Memory B cell (primary cell): ENCODE measurements at regions not wholly inside any gene's neighbourhood (a gene's known extent, or its start where the extent isn't known, plus 50 kb on each side); places are given as distances from the start of the nearest gene placed in this dataset.

Source experiments
- ATAC-seq: fragments of 150-1000 bp; cut with Tn5 transposase; 2 replicates; pipeline ENCODE4 v1.10.0; 2021; ENCODE audit warnings: low read depth, mild to moderate bottlenecking, moderate library complexity
- DNase-seq, 2 donors: peaks; one replicate each; pipeline ENCODE4 v3.0.0; 2022; ENCODE audit warnings: low spot score in 2 of 2
- H3K27ac Mint-ChIP-seq: one replicate; pipeline ENCODE4 v1.8.0; 2022; ENCODE audit warnings: mild to moderate bottlenecking, moderate library complexity, mixed read lengths
- H3K27me3 Mint-ChIP-seq: one replicate; pipeline ENCODE4 v1.8.0; 2022; ENCODE audit warnings: mixed read lengths
- H3K36me3 Mint-ChIP-seq: one replicate; pipeline ENCODE4 v1.8.0; 2022; ENCODE audit warnings: mild to moderate bottlenecking, mixed read lengths
- H3K4me1 Mint-ChIP-seq: one replicate; pipeline ENCODE4 v1.8.0; 2022; ENCODE audit warnings: mixed read lengths
- H3K4me3 Mint-ChIP-seq: one replicate; pipeline ENCODE4 v1.8.0; 2022; ENCODE audit warnings: mild to moderate bottlenecking, moderate library complexity, mixed read lengths
- H3K9me3 Mint-ChIP-seq: one replicate; pipeline ENCODE4 v1.8.0; 2022; ENCODE audit warnings: mixed read lengths

DNA sequence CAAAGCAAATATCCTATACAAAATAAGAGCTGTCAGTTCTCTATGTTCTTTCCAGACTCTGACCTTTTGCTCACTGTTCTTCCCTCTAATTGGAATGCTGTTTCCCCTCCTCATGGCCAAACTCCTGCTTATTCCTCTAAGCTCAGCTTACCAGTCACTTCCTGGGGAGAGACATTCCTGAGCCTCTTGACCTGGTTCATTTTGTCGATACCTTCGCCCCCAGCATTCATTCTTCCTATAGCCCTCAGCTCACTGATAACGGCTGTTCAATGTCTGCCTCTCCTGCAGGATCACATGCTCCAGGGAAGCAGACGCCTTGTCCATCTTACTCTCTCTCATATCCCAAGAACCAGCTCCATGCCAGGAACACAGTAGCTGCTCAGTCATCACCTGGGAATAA is 431.0 kb downstream of the MED13L start:
- no peak for DNase-seq
- no peak for ATAC-seq
- Mint-ChIP-seq H3K9me3 (peaks cover 5% of the 10 kb centered on the region), H3K27me3 (peaks cover 8% of the 10 kb centered on the region), H3K36me3 (no peaks in the 10 kb centered on the region), H3K4me3 (no peak overlapping the region), H3K4me1 (no peaks in the 10 kb centered on the region), H3K27ac (no peak overlapping the region)

DNA sequence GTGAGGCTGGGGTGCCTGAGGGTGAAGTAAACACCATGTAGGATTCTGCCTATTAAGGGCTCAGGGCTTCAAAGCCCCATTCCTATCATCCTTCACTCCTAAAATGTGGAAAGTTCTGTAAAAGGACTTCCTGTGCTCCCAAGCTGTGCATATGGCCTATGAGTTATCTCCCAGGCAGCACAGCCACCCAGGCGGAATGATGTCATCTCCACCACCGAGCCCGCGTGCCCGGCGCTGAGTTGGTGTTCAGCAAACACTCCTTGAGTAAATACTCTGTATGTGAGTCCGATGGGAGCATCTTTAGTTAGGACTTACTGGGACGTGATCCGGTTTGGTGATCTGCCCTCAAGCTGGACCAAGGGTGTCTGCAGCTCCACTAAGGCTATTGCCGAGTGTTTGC is 437.3 kb downstream of the MED13L start:
- Mint-ChIP-seq H3K4me1 (no peaks in the 10 kb centered on the region), H3K36me3 (no peaks in the 10 kb centered on the region), H3K9me3 (peaks cover 2% of the 10 kb centered on the region), H3K27me3 (peaks cover 4% of the 10 kb centered on the region), H3K27ac (no peak overlapping the region), H3K4me3 (no peak overlapping the region)
- ATAC-seq (no peak), DNase-seq (no peak)

DNA sequence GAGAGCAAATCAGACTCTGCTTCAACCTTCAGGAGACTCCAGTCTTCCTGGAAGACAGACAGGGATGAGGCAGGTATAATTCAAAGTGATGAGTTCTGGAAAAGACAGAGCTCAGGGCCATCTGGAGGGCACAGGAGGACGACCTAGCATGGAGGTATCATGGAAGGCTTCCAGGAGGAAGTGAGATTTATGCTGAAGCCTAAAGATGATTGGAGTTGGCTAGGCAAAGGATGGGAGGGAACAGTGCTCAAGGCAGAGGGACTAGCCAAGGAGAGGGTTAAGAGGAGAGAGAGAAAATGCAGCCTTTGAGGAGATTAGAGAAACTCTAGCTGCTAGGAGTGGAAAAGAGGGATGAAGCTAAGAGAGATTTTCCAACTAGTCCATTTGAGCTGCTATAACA is 438.5 kb downstream of the MED13L start:
- Mint-ChIP-seq H3K36me3 (no peaks in the 10 kb centered on the region), H3K4me1 (no peaks in the 10 kb centered on the region), H3K27ac (no peak overlapping the region), H3K27me3 (no peaks in the 10 kb centered on the region), H3K4me3 (no peak overlapping the region), H3K9me3 (peaks cover 2% of the 10 kb centered on the region)
- DNase-seq (no peak), ATAC-seq (no peak)

DNA sequence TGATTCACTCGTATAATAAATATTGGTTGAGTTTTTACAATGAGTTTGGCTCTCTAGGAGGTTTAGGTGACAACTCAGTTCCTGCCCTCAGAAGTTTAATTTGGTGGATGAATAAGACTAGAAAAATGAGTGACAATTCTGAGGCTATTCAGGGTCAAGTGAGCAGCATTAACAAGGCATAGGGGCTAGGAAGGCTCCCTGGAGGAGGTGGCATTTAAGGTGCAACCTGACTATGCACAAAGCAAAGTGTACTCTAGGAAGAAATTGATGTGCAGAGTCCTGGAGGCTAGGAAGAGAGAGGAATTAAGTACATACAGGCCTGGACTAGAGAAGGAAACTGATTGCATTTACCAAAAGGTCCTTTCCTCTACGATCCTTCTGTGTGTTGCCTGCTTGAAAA is 440.3 kb downstream of the MED13L start:
- no peaks in the 10 kb centered on the region for H3K27me3 Mint-ChIP-seq
- H3K4me1 Mint-ChIP-seq = no peaks in the 10 kb centered on the region
- DNase-seq (no peak), ATAC-seq (no peak)
- H3K4me3 Mint-ChIP-seq = no peak overlapping the region
- no peak overlapping the region for H3K27ac Mint-ChIP-seq
- H3K36me3 Mint-ChIP-seq = no peaks in the 10 kb centered on the region
- peaks cover 2% of the 10 kb centered on the region for H3K9me3 Mint-ChIP-seq

DNA sequence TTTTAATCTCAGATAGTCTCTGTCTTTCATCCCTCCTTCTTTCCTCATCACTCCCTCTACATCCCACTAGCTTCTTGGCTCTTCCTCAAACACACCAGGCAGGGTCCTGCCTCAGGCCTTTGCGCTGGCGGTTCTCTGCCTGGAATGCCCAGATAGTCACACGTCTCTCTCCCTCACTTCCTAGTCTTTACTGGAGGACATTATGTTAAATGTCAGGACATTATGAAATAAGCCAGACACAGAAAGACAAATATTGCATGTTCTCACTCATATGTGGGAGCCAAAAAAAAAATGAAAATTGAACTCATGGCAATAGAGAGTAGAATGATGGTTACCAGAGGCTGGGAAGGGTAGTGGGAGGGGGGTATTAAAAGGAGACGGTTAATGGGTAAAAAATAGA is 442.0 kb downstream of the MED13L start:
- Mint-ChIP-seq H3K4me3 (no peak overlapping the region), H3K27ac (no peak overlapping the region), H3K27me3 (no peaks in the 10 kb centered on the region), H3K9me3 (peaks cover 2% of the 10 kb centered on the region), H3K36me3 (no peaks in the 10 kb centered on the region), H3K4me1 (no peaks in the 10 kb centered on the region)
- DNase-seq (no peak), ATAC-seq (no peak)

DNA sequence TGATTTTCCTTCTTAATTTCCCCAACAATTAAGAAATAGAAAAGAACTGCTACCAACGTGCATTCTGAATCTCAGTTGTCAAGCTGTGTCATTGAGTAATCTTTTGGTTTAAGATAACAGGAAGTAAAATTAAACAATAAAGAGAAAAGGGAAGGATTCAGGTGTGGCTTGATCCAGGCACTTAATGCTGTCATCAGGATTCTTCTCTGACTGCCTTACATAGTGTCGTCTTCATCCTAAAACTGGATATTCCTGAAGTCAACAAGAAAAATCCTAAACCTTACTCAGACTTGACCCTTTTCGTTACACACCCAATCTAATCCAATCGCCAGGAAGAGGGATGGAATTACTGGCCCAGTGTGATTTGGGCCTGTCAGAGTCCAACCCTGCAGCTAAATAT is 443.8 kb downstream of the MED13L start:
- H3K27ac Mint-ChIP-seq = no peak overlapping the region
- no peak overlapping the region for H3K4me3 Mint-ChIP-seq
- peaks cover 2% of the 10 kb centered on the region for H3K27me3 Mint-ChIP-seq
- ATAC-seq (no peak), DNase-seq (no peak)
- no peaks in the 10 kb centered on the region for H3K36me3 Mint-ChIP-seq
- peaks cover 2% of the 10 kb centered on the region for H3K9me3 Mint-ChIP-seq
- H3K4me1 Mint-ChIP-seq = no peaks in the 10 kb centered on the region

DNA sequence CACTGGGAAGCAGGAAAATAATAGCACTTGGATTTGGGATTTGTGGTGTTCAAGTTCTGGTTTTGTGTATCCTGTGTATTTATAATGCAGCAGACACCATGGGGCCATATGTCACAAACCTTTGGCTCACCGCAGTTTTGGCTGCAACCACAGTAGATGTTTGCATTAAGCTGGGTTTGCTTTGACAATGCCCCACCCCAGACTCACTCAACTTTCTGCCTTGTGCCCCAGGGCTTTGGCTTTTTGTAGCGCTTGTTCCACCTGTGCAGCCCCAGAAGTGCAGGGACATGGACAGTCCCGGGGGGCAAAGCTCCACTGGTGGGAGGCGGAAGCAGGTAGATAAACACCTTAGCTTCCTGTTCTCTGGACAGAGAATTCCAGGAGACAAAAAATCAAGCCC is 446.9 kb downstream of the MED13L start:
- peaks cover 3% of the 10 kb centered on the region for H3K27me3 Mint-ChIP-seq
- no peak overlapping the region for H3K4me3 Mint-ChIP-seq
- H3K36me3 Mint-ChIP-seq = peaks cover 2% of the 10 kb centered on the region
- no peak for DNase-seq
- no peak for ATAC-seq
- peaks cover 8% of the 10 kb centered on the region for H3K9me3 Mint-ChIP-seq
- no peak overlapping the region for H3K27ac Mint-ChIP-seq
- H3K4me1 Mint-ChIP-seq = no peaks in the 10 kb centered on the region

DNA sequence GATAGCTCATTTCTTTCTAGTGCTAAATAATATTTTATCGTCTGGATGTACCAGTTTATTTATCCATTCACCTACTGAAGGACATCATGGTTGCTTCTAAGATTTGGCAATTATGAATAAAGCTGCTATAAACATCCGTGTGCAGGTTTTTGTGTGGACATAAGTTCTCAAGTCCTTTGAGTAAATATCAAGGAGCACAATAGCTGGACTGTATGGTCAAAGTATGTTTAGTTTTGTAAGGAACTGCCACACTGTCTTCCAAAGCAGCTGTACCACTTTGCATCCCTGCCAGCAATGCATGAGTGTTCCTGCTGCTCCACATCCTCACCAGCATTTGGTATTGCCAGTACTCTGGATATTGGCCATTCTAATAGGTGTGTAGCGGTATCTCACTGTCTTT is 447.4 kb downstream of the MED13L start:
- Mint-ChIP-seq H3K27ac (no peak overlapping the region), H3K9me3 (peaks cover 8% of the 10 kb centered on the region), H3K36me3 (peaks cover 2% of the 10 kb centered on the region), H3K27me3 (peaks cover 3% of the 10 kb centered on the region), H3K4me3 (no peak overlapping the region), H3K4me1 (no peaks in the 10 kb centered on the region)
- no peak for DNase-seq
- no peak for ATAC-seq

DNA sequence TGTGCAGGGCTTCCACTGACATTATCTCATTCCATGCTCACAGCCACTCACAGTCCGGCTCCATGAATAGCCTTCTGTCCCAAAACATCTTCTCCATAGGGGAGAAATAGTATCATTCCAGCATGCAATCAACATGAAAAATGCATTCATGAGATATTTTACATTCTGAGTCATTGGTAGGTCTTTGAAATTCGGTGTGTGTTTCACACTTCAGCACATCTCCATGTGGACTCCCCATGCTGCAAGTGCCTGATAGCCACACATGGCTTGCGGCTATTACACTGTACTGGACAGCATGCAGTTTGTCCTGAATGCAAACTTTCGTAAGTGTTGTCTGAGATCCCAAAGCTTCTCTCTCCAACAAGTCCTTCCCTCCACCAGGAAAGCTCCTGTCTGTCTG is 449.3 kb downstream of the MED13L start:
- Mint-ChIP-seq H3K4me3 (no peak overlapping the region), H3K4me1 (no peaks in the 10 kb centered on the region), H3K36me3 (peaks cover 2% of the 10 kb centered on the region), H3K9me3 (peaks cover 8% of the 10 kb centered on the region), H3K27ac (no peak overlapping the region), H3K27me3 (peaks cover 5% of the 10 kb centered on the region)
- DNase-seq = no peak
- no peak for ATAC-seq

DNA sequence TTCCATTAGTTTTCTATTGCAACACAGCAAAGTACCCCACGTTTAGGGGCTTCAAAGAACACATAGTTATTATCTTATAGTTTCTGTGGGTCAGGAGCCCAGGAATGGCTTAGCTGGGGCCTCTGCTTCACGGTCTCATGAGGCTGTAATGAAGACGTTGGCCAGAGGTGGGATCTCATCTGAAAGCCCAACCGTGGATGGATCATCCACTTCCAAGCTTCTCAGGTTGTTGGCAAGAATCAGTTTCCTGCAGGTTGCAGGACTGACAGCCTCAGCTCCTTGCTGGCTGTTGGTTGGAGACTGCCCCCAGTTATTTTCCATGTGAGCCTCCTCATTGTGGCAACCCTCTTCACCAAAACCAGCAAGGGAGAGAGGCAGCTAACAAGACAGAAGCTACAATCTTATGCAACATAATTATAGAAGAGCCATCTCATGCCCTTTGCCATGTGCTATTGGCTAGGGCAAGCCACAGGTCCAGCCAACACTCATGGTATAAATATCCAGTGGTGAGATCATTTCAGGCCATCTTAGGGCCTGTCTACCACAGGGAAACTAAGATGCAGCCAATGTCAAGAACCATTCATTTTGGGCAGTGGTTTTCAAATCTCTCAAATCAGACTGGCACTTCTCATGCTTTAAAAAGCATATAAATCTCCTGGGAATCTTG is 452.4 kb downstream of the MED13L start:
- DNase-seq (no peak), ATAC-seq (no peak)
- Mint-ChIP-seq H3K27ac (no peak overlapping the region), H3K9me3 (peaks cover 8% of the 10 kb centered on the region), H3K27me3 (peaks cover 5% of the 10 kb centered on the region), H3K4me3 (no peak overlapping the region), H3K4me1 (no peaks in the 10 kb centered on the region), H3K36me3 (peaks cover 2% of the 10 kb centered on the region)

DNA sequence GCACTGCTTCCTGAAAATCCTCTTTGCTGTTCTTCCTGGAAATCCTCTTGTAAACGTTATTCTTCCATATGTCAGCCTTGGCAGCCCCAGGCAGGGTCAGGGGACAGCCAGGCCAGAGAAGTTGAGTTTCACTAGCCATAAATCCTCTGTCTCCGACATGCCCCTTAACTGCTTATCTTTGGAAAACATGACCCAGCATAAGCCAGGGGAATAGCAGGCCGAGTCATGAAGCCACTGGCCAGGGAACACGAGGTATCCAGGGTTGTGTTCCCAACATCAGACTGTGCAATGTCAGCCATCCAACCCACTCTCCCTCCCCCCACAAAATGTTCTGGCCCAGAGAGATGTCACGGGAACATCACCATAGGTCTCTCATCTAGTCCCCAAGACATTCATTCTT is 453.9 kb downstream of the MED13L start:
- DNase-seq (no peak), ATAC-seq (no peak)
- no peak overlapping the region for H3K27ac Mint-ChIP-seq
- H3K27me3 Mint-ChIP-seq = peaks cover 4% of the 10 kb centered on the region
- peaks cover 2% of the 10 kb centered on the region for H3K36me3 Mint-ChIP-seq
- H3K4me1 Mint-ChIP-seq = no peaks in the 10 kb centered on the region
- no peak overlapping the region for H3K4me3 Mint-ChIP-seq
- peaks cover 6% of the 10 kb centered on the region for H3K9me3 Mint-ChIP-seq

DNA sequence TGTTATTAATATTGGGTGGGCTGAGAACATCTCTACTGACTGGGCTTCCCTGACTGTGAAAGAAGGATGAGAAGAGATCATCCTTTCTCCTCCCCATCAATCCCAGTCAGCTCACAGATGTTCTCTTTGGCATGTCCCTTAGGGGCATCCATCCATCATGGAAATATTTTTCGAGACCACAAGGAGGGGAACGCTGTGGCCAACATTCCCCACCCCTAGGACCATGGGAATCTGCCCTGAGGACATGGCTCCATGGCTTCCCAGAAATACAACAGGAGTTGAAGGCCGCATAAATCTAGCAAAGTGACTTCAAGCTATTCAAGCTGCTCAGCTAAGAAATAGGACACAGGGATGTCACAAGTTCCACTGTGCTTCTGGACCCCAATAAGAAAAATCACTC is 456.8 kb downstream of the MED13L start:
- H3K27me3 Mint-ChIP-seq = peaks cover 2% of the 10 kb centered on the region

DNA sequence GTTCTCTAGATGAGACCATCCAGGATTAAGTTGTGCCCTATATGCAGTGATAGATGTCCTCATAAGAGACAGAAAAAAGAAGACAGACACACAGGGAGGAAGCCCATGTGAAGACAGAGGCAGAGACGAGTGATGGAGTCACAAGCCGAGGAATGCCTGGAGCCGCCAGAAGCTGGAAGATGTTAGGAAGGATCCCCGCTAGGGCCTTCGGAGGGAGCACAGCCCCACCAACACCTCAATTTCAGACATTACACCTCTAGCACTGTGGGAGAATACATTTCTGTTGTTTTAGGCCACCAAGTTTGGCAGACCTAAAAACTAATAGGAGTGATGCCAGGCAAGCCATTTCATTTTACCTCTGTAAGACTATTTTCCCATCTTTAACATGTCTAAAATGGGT is 458.5 kb downstream of the MED13L start:
- no peak overlapping the region for H3K4me3 Mint-ChIP-seq
- ATAC-seq = no peak
- no peak for DNase-seq
- H3K27ac Mint-ChIP-seq = no peak overlapping the region
- no peaks in the 10 kb centered on the region for H3K4me1 Mint-ChIP-seq
- no peaks in the 10 kb centered on the region for H3K36me3 Mint-ChIP-seq
- H3K9me3 Mint-ChIP-seq = no peaks in the 10 kb centered on the region
- H3K27me3 Mint-ChIP-seq = peaks cover 2% of the 10 kb centered on the region

More for the DNA sequence above, 456.8 kb downstream of the MED13L start:
- no peak overlapping the region for H3K4me3 Mint-ChIP-seq
- no peak overlapping the region for H3K27ac Mint-ChIP-seq
- DNase-seq (no peak), ATAC-seq (no peak)
- no peaks in the 10 kb centered on the region for H3K4me1 Mint-ChIP-seq
- no peaks in the 10 kb centered on the region for H3K9me3 Mint-ChIP-seq
- no peaks in the 10 kb centered on the region for H3K36me3 Mint-ChIP-seq

DNA sequence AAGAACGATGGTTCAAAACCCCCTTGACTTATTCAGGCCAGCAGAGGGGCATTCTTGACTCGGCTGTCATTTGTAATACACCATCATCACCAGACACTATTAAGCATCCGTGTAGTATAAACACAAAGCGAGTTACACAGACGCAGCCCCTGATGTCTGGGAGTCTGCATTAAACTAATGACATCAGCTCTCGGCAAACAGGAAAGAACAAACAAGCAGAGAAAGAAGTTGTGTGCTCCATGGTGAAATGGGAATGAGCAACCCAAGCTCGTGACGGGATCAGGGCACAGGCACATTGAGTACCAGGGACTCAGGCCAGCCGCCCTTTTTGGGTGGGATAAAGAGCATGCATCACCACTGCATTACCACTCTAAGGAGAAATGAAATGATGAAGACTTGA is 460.1 kb downstream of the MED13L start:
- no peak overlapping the region for H3K27ac Mint-ChIP-seq
- peaks cover 4% of the 10 kb centered on the region for H3K9me3 Mint-ChIP-seq
- H3K4me3 Mint-ChIP-seq = no peak overlapping the region
- H3K27me3 Mint-ChIP-seq = peaks cover under 1% of the 10 kb centered on the region
- no peak for DNase-seq
- H3K36me3 Mint-ChIP-seq = no peaks in the 10 kb centered on the region
- no peak for ATAC-seq
- no peaks in the 10 kb centered on the region for H3K4me1 Mint-ChIP-seq

DNA sequence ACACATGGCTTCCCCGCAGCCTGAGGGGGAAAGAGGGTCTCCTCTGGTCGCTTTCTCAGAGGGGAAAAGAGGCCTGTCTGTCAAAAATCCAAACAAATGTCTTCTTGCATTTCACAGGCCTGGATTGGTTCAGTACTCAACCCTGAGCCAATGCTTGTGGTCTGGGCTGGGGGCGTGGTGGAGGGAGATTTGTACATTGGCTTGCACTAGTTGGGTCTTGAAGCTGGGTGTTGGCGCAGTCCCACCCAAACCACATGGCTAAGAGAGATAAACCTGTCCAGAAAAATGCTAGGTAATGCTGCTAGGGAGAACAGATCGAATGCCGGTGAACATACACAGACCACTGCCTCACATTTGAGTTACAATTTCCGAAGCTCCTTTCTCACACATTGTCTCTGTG is 461.6 kb downstream of the MED13L start:
- H3K4me3 Mint-ChIP-seq = no peak overlapping the region
- no peaks in the 10 kb centered on the region for H3K36me3 Mint-ChIP-seq
- no peak for DNase-seq
- H3K27me3 Mint-ChIP-seq = peaks cover 2% of the 10 kb centered on the region
- no peak for ATAC-seq
- no peaks in the 10 kb centered on the region for H3K4me1 Mint-ChIP-seq
- H3K27ac Mint-ChIP-seq = no peak overlapping the region
- peaks cover 6% of the 10 kb centered on the region for H3K9me3 Mint-ChIP-seq
